PC-9 (cell line): ENCODE measurements at regions not wholly inside any gene's neighbourhood (a gene's known extent, or its start where the extent isn't known, plus 50 kb on each side); places are given as distances from the start of the nearest gene placed in this dataset.

ENCODE experiments used
- BruUV-seq: library from RNA; stranded (reverse); fragments of 400-500 nt; replicated peaks from 2 replicates; lab custom pipeline; 2021; lab: Mats Ljungman, UMichigan
- CTCF ChIA-PET: fragments of 300-600 bp; sonication (Branson Sonifier 250); formaldehyde crosslinking; loops from one replicate; lab custom pipeline; 2022; ENCODE audit warnings: antibody characterized with exemption; lab: Charles Lee
- POLR2A ChIA-PET: fragments of 300-600 bp; sonication (Branson Sonifier 250); formaldehyde crosslinking; loops from one replicate; lab custom pipeline; 2022; ENCODE audit warnings: antibody characterized with exemption; ENCODE audit not compliant: unreplicated experiment; lab: Charles Lee
- DNase-seq, 2 experiments: peaks; one replicate each; pipeline versions ENCODE4 v3.0.0 to v3.0.0-alpha.2; 2015 to 2022; ENCODE audit warnings: mixed read lengths in 1 of 2
- H2AFZ ChIP-seq: fragments of 200-600 bp; sonication (generic); 2 replicates; pipeline ENCODE4 v1.8.1; 2017; ENCODE audit warnings: antibody characterized with exemption
- H3F3A ChIP-seq: fragments of 200-600 bp; sonication (generic); 2 replicates; pipeline ENCODE4 v1.8.1; 2017; ENCODE audit warnings: antibody characterized with exemption, mild to moderate bottlenecking, low read depth; ENCODE audit not compliant: insufficient read depth
- H3K27ac ChIP-seq: fragments of 200-600 bp; sonication (generic); 2 replicates; pipeline ENCODE4 v1.6.1; 2016; ENCODE audit warnings: mixed run types
- H3K27me3 ChIP-seq: fragments of 200-600 bp; sonication (generic); 2 replicates; pipeline ENCODE4 v1.6.1; 2016; ENCODE audit warnings: low read depth, mixed run types; ENCODE audit not compliant: insufficient read depth
- H3K36me3 ChIP-seq: fragments of 200-600 bp; sonication (generic); 2 replicates; pipeline ENCODE4 v1.6.1; 2016; ENCODE audit warnings: low read depth, mixed run types
- H3K4me1 ChIP-seq: fragments of 200-600 bp; sonication (generic); replicated peaks from 2 replicates; pipeline ENCODE4 v1.6.1; 2016; ENCODE audit warnings: mixed run types; ENCODE audit not compliant: insufficient read depth
- H3K4me2 ChIP-seq: fragments of 200-600 bp; sonication (generic); 2 replicates; pipeline ENCODE4 v1.6.1; 2017; ENCODE audit warnings: mixed run types
- H3K4me3 ChIP-seq: fragments of 200-600 bp; sonication (generic); 2 replicates; pipeline ENCODE4 v1.6.1; 2016; ENCODE audit warnings: mixed run types
- H3K79me2 ChIP-seq: fragments of 200-600 bp; sonication (generic); 2 replicates; pipeline ENCODE4 v1.6.1; 2017; ENCODE audit warnings: low read depth, mixed run types
- H3K9me2 ChIP-seq: fragments of 200-600 bp; sonication (generic); 2 replicates; pipeline ENCODE4 v1.8.1; 2017; ENCODE audit warnings: mild to moderate bottlenecking; ENCODE audit not compliant: insufficient read depth
- H3K9me3 ChIP-seq: fragments of 200-600 bp; sonication (generic); 2 replicates; pipeline ENCODE4 v1.8.1; 2016; ENCODE audit warnings: low read depth; ENCODE audit not compliant: insufficient read depth
- H4K20me1 ChIP-seq: fragments of 200-600 bp; sonication (generic); 2 replicates; pipeline ENCODE4 v1.8.1; 2017; ENCODE audit not compliant: insufficient read depth
- EZH2 ChIP-seq: fragments of 200-600 bp; sonication (generic); IDR thresholded peaks from 2 replicates; pipeline ENCODE4 v1.8.0; 2017; ENCODE audit warnings: antibody characterized with exemption, low read depth
- intact Hi-C: fragments of 100-400 bp; cut with micrococcal nuclease; formaldehyde crosslinking; loops from one replicate; pipeline ENCODE4 v1.10.0; 2022; ENCODE audit not compliant: unreplicated experiment
- TF ChIP-seq, protein P1 (sequence below): fragments of 200-600 bp; sonication (generic); conservative IDR thresholded peaks from 2 replicates; pipeline ENCODE4 v1.6.1; 2017; ENCODE audit warnings: mixed run types, antibody characterized with exemption, mild to moderate bottlenecking, moderate library complexity

DNA sequence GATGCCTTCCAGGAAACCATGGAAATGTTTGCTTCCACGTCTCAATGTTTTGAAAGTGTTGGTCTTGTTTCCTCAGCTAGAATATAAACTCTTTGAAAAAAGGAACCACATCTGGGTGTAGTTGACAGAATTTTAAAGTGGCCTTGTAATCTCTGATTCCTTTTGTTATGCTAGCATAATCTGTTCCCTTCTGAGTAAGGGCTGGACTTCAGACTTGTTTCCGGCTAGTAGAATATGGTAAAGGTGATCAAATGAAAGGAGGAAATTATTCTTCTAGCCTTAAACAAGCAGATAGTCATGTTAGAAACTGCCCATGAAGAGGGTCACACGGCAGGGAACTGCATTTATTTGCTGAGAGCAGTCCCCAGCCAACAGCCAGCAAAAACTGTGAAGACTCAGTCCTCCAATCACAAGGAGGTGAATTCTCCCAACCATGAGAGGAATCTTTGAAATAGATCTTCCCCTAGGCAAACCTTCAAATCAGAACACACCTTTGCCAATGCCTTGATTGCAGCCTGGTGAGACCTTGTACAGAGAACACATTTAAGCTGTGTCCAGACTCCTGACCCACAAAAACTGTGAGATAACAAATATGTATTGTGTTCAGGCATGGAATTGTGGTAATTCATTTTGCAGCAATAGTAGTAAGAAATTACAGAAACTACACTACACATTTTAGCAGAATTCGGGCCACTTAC, 316.9 kb upstream of the SP8 start:
- 0 out of 2 replicates have a peak, but pooled peaks cover under 1% of the 10 kb centered on the region for H3K9me2 ChIP-seq
- peaks cover 11% of the 10 kb centered on the region; the same call in 1 of the 2 replicates for H3F3A ChIP-seq
- no peaks in the 10 kb centered on the region for H3K27me3 ChIP-seq
- no TSS peak for BruUV-seq
- peaks cover 29% of the 10 kb centered on the region for H3K4me1 ChIP-seq
- no peaks in the 10 kb centered on the region for H3K36me3 ChIP-seq
- CTCF ChIA-PET, result no interaction called here
- H3K79me2 ChIP-seq, result no peaks in the 10 kb centered on the region
- no peak overlapping the region for H2AFZ ChIP-seq
- H3K27ac ChIP-seq, result no peak overlapping the region
- DNase-seq, result no peak
- POLR2A ChIA-PET, result no interaction called here
- H4K20me1 ChIP-seq, result no peaks in the 10 kb centered on the region
- intact Hi-C loops, result no loop called here
- no peak overlapping the region for H3K4me2 ChIP-seq
- TF ChIP-seq, protein P1, sequence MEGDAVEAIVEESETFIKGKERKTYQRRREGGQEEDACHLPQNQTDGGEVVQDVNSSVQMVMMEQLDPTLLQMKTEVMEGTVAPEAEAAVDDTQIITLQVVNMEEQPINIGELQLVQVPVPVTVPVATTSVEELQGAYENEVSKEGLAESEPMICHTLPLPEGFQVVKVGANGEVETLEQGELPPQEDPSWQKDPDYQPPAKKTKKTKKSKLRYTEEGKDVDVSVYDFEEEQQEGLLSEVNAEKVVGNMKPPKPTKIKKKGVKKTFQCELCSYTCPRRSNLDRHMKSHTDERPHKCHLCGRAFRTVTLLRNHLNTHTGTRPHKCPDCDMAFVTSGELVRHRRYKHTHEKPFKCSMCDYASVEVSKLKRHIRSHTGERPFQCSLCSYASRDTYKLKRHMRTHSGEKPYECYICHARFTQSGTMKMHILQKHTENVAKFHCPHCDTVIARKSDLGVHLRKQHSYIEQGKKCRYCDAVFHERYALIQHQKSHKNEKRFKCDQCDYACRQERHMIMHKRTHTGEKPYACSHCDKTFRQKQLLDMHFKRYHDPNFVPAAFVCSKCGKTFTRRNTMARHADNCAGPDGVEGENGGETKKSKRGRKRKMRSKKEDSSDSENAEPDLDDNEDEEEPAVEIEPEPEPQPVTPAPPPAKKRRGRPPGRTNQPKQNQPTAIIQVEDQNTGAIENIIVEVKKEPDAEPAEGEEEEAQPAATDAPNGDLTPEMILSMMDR, result no peak
- no peak for TF ChIP-seq EZH2
- no peak overlapping the region for H3K4me3 ChIP-seq
- peaks cover 15% of the 10 kb centered on the region; the same call in 1 of the 2 replicates for H3K9me3 ChIP-seq

DNA sequence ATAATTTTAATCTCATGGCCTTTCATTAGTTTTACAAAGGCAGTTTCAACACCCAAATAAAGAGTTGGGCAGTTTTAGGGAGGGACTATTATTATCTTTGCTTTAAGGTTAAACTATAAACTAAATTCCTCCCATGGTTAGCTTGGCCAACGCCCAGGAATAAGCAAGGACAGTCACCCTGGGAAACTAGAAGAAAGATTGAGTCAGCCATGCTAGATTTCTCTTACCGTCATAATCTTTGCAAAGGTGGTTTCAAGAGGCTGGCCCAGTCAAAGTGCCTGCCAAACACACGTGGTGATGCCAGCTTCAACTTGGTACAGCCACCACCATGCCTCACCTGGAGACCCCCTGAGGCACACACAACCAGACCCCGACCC, 317.4 kb upstream of the SP8 start:
- no peak overlapping the region for H2AFZ ChIP-seq
- peaks cover 29% of the 10 kb centered on the region for H3K4me1 ChIP-seq
- H3K27ac ChIP-seq, result no peak overlapping the region
- POLR2A ChIA-PET, result no interaction called here
- H3K4me2 ChIP-seq, result no peak overlapping the region
- BruUV-seq, result no TSS peak
- H3F3A ChIP-seq, result peaks cover 11% of the 10 kb centered on the region; the same call in 1 of the 2 replicates
- intact Hi-C loops, result no loop called here
- no peaks in the 10 kb centered on the region for H4K20me1 ChIP-seq
- no peak for TF ChIP-seq EZH2
- TF ChIP-seq, protein P1, result no peak
- H3K9me3 ChIP-seq, result peaks cover 15% of the 10 kb centered on the region; the same call in 1 of the 2 replicates
- H3K79me2 ChIP-seq, result no peaks in the 10 kb centered on the region
- H3K27me3 ChIP-seq, result no peaks in the 10 kb centered on the region
- CTCF ChIA-PET, result no interaction called here
- no peak for DNase-seq
- H3K4me3 ChIP-seq, result no peak overlapping the region
- no peaks in the 10 kb centered on the region for H3K9me2 ChIP-seq
- no peaks in the 10 kb centered on the region for H3K36me3 ChIP-seq

DNA sequence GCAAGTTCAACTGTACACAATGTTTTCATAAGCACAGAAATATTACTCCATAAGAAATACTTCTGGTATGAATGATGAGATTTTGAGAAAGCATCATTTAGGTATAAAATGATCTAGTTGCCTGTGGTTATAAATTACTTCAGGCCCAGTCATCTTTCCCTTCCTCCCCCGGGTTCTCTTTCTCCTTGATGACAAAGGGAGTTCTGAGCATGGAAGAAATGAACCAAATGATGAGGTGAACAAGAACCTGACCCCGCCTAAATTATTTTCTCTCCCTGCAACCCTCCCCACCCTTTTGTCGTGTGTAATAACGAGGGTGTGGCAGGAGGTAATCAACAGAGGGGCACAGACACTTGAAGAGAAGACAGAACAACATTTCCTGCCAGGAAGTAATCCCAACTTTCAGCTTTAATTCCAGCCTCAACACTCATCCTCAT, 319.6 kb upstream of the SP8 start:
- Histone ChIP-seq H3K9me2 (no peaks in the 10 kb centered on the region), H3K79me2 (no peaks in the 10 kb centered on the region), H3K9me3 (0 out of 2 replicates have a peak, but pooled peaks cover 8% of the 10 kb centered on the region), H3F3A (peaks cover 11% of the 10 kb centered on the region; the same call in 1 of the 2 replicates), H2AFZ (no peak overlapping the region), H3K27me3 (no peaks in the 10 kb centered on the region), H3K27ac (peak overlapping the region; percentile 41), H3K4me1 (peaks cover 18% of the 10 kb centered on the region; the same call in 1 of the 2 replicates), H3K4me2 (peak overlapping the region; percentile 1; the same call in 1 of the 2 replicates), H3K4me3 (no peak overlapping the region), H3K36me3 (no peaks in the 10 kb centered on the region), H4K20me1 (no peaks in the 10 kb centered on the region)
- peak in 1 of 2 experiments; percentile 58 for DNase-seq
- intact Hi-C loops, result no loop called here
- POLR2A ChIA-PET, result no interaction called here
- BruUV-seq, result no TSS peak
- CTCF ChIA-PET, result no interaction called here
- TF ChIP-seq, protein P1, result no peak
- no peak for TF ChIP-seq EZH2
